H9 (cell line): ENCODE measurements at regions not wholly inside any gene's neighbourhood (a gene's known extent, or its start where the extent isn't known, plus 50 kb on each side); places are given as distances from the start of the nearest gene placed in this dataset.

Experiments used
- DNase-seq: peaks from one replicate; pipeline ENCODE4 v3.0.0-alpha.2; 2017
- H2AFZ ChIP-seq: one replicate; pipeline ENCODE4 v1.6.1; 2013; ENCODE audit warnings: mild to moderate bottlenecking, low read length, control low read depth, moderate library complexity
- H2AK5ac ChIP-seq: 2 replicates; pipeline ENCODE4 v1.6.1; 2013; ENCODE audit warnings: low read length, control low read depth, mixed read lengths; ENCODE audit not compliant: insufficient read length
- H2BK120ac ChIP-seq: one replicate; pipeline ENCODE4 v1.6.1; 2013; ENCODE audit warnings: low read depth, mild to moderate bottlenecking, low read length, control low read depth, inconsistent platforms; ENCODE audit not compliant: poor library complexity, severe bottlenecking
- H2BK12ac ChIP-seq: 2 replicates; pipeline ENCODE4 v1.6.1; 2013; ENCODE audit warnings: low read length, control low read depth, mixed read lengths, low read depth; ENCODE audit not compliant: insufficient read length
- H2BK15ac ChIP-seq: 2 replicates; pipeline ENCODE4 v1.6.1; 2013; ENCODE audit warnings: low read depth, low read length, control low read depth
- H2BK20ac ChIP-seq: one replicate; pipeline ENCODE4 v1.6.1; 2013; ENCODE audit warnings: low read depth, mild to moderate bottlenecking, low read length, control low read depth, inconsistent platforms; ENCODE audit not compliant: poor library complexity, severe bottlenecking
- H2BK5ac ChIP-seq: 2 replicates; pipeline ENCODE4 v1.6.1; 2013; ENCODE audit warnings: low read length, control low read depth, mixed read lengths; ENCODE audit not compliant: insufficient read length
- H3K14ac ChIP-seq: 2 replicates; pipeline ENCODE4 v1.6.1; 2013; ENCODE audit warnings: low read length, control low read depth; ENCODE audit not compliant: insufficient read depth
- H3K18ac ChIP-seq: 2 replicates; pipeline ENCODE4 v1.6.1; 2013; ENCODE audit warnings: low read depth, mild to moderate bottlenecking, mixed read lengths, low read length, control low read depth; ENCODE audit not compliant: insufficient read length
- H3K23ac ChIP-seq: 2 replicates; pipeline ENCODE4 v1.6.1; 2013; ENCODE audit warnings: low read length, control low read depth, mixed read lengths, low read depth; ENCODE audit not compliant: insufficient read length
- H3K23me2 ChIP-seq: 2 replicates; pipeline ENCODE4 v1.6.1; 2013; ENCODE audit warnings: low read depth, mild to moderate bottlenecking, mixed read lengths, low read length, control low read depth; ENCODE audit not compliant: insufficient read length, poor library complexity, severe bottlenecking
- H3K27ac ChIP-seq: 2 replicates; pipeline ENCODE4 v1.5.1; 2013; ENCODE audit warnings: low read length, control low read depth, mixed read lengths, low read depth; ENCODE audit not compliant: insufficient read length
- H3K27me3 ChIP-seq: 2 replicates; pipeline ENCODE4 v1.6.1; 2013; ENCODE audit warnings: low read length, control low read depth, inconsistent platforms; ENCODE audit not compliant: insufficient read depth
- H3K4ac ChIP-seq: 2 replicates; pipeline ENCODE4 v1.6.1; 2013; ENCODE audit warnings: low read depth, mild to moderate bottlenecking, control low read depth, inconsistent platforms, low read length, moderate library complexity
- H3K4me1 ChIP-seq: 2 replicates; pipeline ENCODE4 v1.6.1; 2013; ENCODE audit warnings: low read length, control low read depth, inconsistent platforms; ENCODE audit not compliant: insufficient read depth
- H3K4me2 ChIP-seq: 2 replicates; pipeline ENCODE4 v1.6.1; 2013; ENCODE audit warnings: low read length, control low read depth, mixed read lengths; ENCODE audit not compliant: insufficient read length, insufficient read depth
- H3K56ac ChIP-seq: 2 replicates; pipeline ENCODE4 v1.6.1; 2013; ENCODE audit warnings: low read depth, mild to moderate bottlenecking, mixed read lengths, low read length, control low read depth; ENCODE audit not compliant: insufficient read length
- H3K79me1 ChIP-seq: 2 replicates; pipeline ENCODE4 v1.6.1; 2013; ENCODE audit warnings: low read depth, mild to moderate bottlenecking, moderate library complexity, low read length, control low read depth, inconsistent platforms; ENCODE audit not compliant: insufficient read depth, poor library complexity, severe bottlenecking
- H3K79me2 ChIP-seq: 2 replicates; pipeline ENCODE4 v1.6.1; 2013; ENCODE audit warnings: low read length, control low read depth, inconsistent platforms; ENCODE audit not compliant: insufficient read depth
- H3K9ac ChIP-seq: 2 replicates; pipeline ENCODE4 v1.6.1; 2013; ENCODE audit warnings: low read length, control low read depth, mixed read lengths; ENCODE audit not compliant: insufficient read length; ENCODE audit errors: extremely low read depth
- H3K9me3 ChIP-seq: one replicate; pipeline ENCODE4 v1.6.1; 2013; ENCODE audit warnings: low read depth, low read length, inconsistent platforms; ENCODE audit not compliant: control insufficient read depth
- H3T11ph ChIP-seq: one replicate; pipeline ENCODE4 v1.6.1; 2013; ENCODE audit warnings: mild to moderate bottlenecking, low read length, control low read depth, inconsistent platforms
- H4K20me1 ChIP-seq: one replicate; pipeline ENCODE4 v1.6.1; 2013; ENCODE audit not compliant: control insufficient read depth, insufficient read length, insufficient read depth
- H4K5ac ChIP-seq: 2 replicates; pipeline ENCODE4 v1.6.1; 2013; ENCODE audit warnings: low read depth, mild to moderate bottlenecking, mixed read lengths, low read length, control low read depth; ENCODE audit not compliant: insufficient read length
- H4K8ac ChIP-seq: replicated peaks from 2 replicates; pipeline ENCODE4 v1.6.1; 2013; ENCODE audit warnings: low read length, control low read depth, mixed read lengths, low read depth; ENCODE audit not compliant: insufficient read length
- H4K91ac ChIP-seq: 2 replicates; pipeline ENCODE4 v1.6.1; 2013; ENCODE audit warnings: low read depth, mild to moderate bottlenecking, moderate library complexity, mixed read lengths, low read length, control low read depth; ENCODE audit not compliant: insufficient read length
- H3K27ac Mint-ChIP-seq, 3 experiments: 2 replicates in 2 of 3; 3 replicates in 1 of 3; pipeline ENCODE4 v1.8.0; 2020 to 2021; ENCODE audit warnings: mixed read lengths in 3 of 3, mild to moderate bottlenecking in 1 of 3, moderate library complexity in 1 of 3
- H3K27me3 Mint-ChIP-seq: 2 replicates; pipeline ENCODE4 v1.8.0; 2021; ENCODE audit warnings: low read depth, mild to moderate bottlenecking, moderate library complexity, mixed read lengths
- H3K36me3 Mint-ChIP-seq, 3 experiments: 2 replicates in 2 of 3; 3 replicates in 1 of 3; pipeline ENCODE4 v1.8.0; 2020 to 2021; ENCODE audit warnings: low read depth in 3 of 3, mixed read lengths in 3 of 3; ENCODE audit not compliant: insufficient read depth in 1 of 3
- H3K4me1 Mint-ChIP-seq, 2 experiments: 2 replicates each; pipeline ENCODE4 v1.8.0; 2020; ENCODE audit warnings: mixed read lengths in 2 of 2
- H3K4me3 Mint-ChIP-seq, 2 experiments: 2 replicates in 1 of 2; 3 replicates in 1 of 2; pipeline ENCODE4 v1.8.0; 2020 to 2021; ENCODE audit warnings: mild to moderate bottlenecking in 2 of 2, mixed read lengths in 2 of 2, moderate library complexity in 1 of 2
- H3K9me3 Mint-ChIP-seq, 2 experiments: 2 replicates in 1 of 2; 3 replicates in 1 of 2; pipeline ENCODE4 v1.8.0; 2020; ENCODE audit warnings: mild to moderate bottlenecking in 2 of 2, mixed read lengths in 2 of 2, moderate library complexity in 1 of 2
- CTCF ChIP-seq: fragments of 200-600 bp; sonication (generic); conservative IDR thresholded peaks from 3 replicates; pipeline ENCODE4 v1.8.0; 2021; ENCODE audit warnings: antibody characterized with exemption, mild to moderate bottlenecking
- WGBS: extraction: QIAGEN DNeasy Blood & Tissue Kit; methylation state at CpG from one replicate; pipeline ENCODE4 v1.1.7; 2013; ENCODE audit warnings: missing lambda C conversion rate, low lambda C conversion rate, mixed read lengths; ENCODE audit not compliant: insufficient read length; ENCODE audit errors: extremely low coverage; 5-methylcytosine and 5-hydroxymethylcytosine counted together

GRCh38 chr5:89580976-89581375 lies 698.0 kb upstream of the MEF2C start:
- WGBS: no CpG with 5 or more reads among the region's 2 CpGs

More at GRCh38 chr5:89580976-89581375, 698.0 kb upstream of the MEF2C start:
- no peaks in the 10 kb centered on the region for H3K27me3 Mint-ChIP-seq
- H3K4me1 Mint-ChIP-seq: peaks cover 13 to 15% of the 10 kb centered on the region in 2 experiments
- no peak overlapping the region for H3K14ac ChIP-seq
- no peaks in the 10 kb centered on the region for H3K23me2 ChIP-seq
- H3K4me2 ChIP-seq: no peak overlapping the region
- no peak overlapping the region for H3K4me3 Mint-ChIP-seq
- no peak for TF ChIP-seq CTCF
- no peak overlapping the region for H2BK5ac ChIP-seq
- no peak overlapping the region for H3K4ac ChIP-seq
- H4K91ac ChIP-seq: no peak overlapping the region
- H2AK5ac ChIP-seq: no peak overlapping the region
- no peak overlapping the region for H3K27ac ChIP-seq
- H4K8ac ChIP-seq: no peak overlapping the region
- no peaks in the 10 kb centered on the region for H3K9me3 ChIP-seq
- no peaks in the 10 kb centered on the region for H3K79me1 ChIP-seq
- peak overlapping the region in 2 of 3 experiments; percentile 7 to 85; a peak in 5 of 7 replicates for H3K27ac Mint-ChIP-seq
- peaks cover 5% of the 10 kb centered on the region; the same call in 1 of the 2 replicates for H3K4me1 ChIP-seq
- no peak overlapping the region for H2BK120ac ChIP-seq
- H2BK12ac ChIP-seq: no peak overlapping the region
- no peak overlapping the region for H3T11ph ChIP-seq
- no peak overlapping the region for H2BK15ac ChIP-seq
- H3K9ac ChIP-seq: no peak overlapping the region
- H3K18ac ChIP-seq: no peak overlapping the region
- no peak overlapping the region for H2AFZ ChIP-seq
- DNase-seq: no peak
- no peaks in the 10 kb centered on the region; a peak in 2 of 5 replicates for H3K9me3 Mint-ChIP-seq
- H4K5ac ChIP-seq: no peak overlapping the region
- H3K79me2 ChIP-seq: no peaks in the 10 kb centered on the region
- no peaks in the 10 kb centered on the region for H3K27me3 ChIP-seq
- no peak overlapping the region for H2BK20ac ChIP-seq
- peaks cover 0 to 8% (median 0%) of the 10 kb centered on the region in 3 experiments; a peak in 4 of 7 replicates for H3K36me3 Mint-ChIP-seq
- no peak overlapping the region for H3K23ac ChIP-seq
- H4K20me1 ChIP-seq: no peaks in the 10 kb centered on the region
- H3K56ac ChIP-seq: no peak overlapping the region
